PC-9 (cell line): ENCODE measurements at regions not wholly inside any gene's neighbourhood (a gene's known extent, or its start where the extent isn't known, plus 50 kb on each side); places are given as distances from the start of the nearest gene placed in this dataset.

Source experiments
- BruUV-seq: library from RNA; stranded (reverse); fragments of 400-500 nt; replicated peaks from 2 replicates; lab custom pipeline; 2021; lab: Mats Ljungman, UMichigan
- CTCF ChIA-PET: fragments of 300-600 bp; sonication (Branson Sonifier 250); formaldehyde crosslinking; loops from one replicate; lab custom pipeline; 2022; ENCODE audit warnings: antibody characterized with exemption; lab: Charles Lee
- POLR2A ChIA-PET: fragments of 300-600 bp; sonication (Branson Sonifier 250); formaldehyde crosslinking; loops from one replicate; lab custom pipeline; 2022; ENCODE audit warnings: antibody characterized with exemption; ENCODE audit not compliant: unreplicated experiment; lab: Charles Lee
- DNase-seq, 2 experiments: peaks; one replicate each; pipeline versions ENCODE4 v3.0.0 to v3.0.0-alpha.2; 2015 to 2022; ENCODE audit warnings: mixed read lengths in 1 of 2
- H2AFZ ChIP-seq: fragments of 200-600 bp; sonication (generic); 2 replicates; pipeline ENCODE4 v1.8.1; 2017; ENCODE audit warnings: antibody characterized with exemption
- H3F3A ChIP-seq: fragments of 200-600 bp; sonication (generic); 2 replicates; pipeline ENCODE4 v1.8.1; 2017; ENCODE audit warnings: antibody characterized with exemption, mild to moderate bottlenecking, low read depth; ENCODE audit not compliant: insufficient read depth
- H3K27ac ChIP-seq: fragments of 200-600 bp; sonication (generic); 2 replicates; pipeline ENCODE4 v1.6.1; 2016; ENCODE audit warnings: mixed run types
- H3K27me3 ChIP-seq: fragments of 200-600 bp; sonication (generic); 2 replicates; pipeline ENCODE4 v1.6.1; 2016; ENCODE audit warnings: low read depth, mixed run types; ENCODE audit not compliant: insufficient read depth
- H3K36me3 ChIP-seq: fragments of 200-600 bp; sonication (generic); 2 replicates; pipeline ENCODE4 v1.6.1; 2016; ENCODE audit warnings: low read depth, mixed run types
- H3K4me1 ChIP-seq: fragments of 200-600 bp; sonication (generic); replicated peaks from 2 replicates; pipeline ENCODE4 v1.6.1; 2016; ENCODE audit warnings: mixed run types; ENCODE audit not compliant: insufficient read depth
- H3K4me2 ChIP-seq: fragments of 200-600 bp; sonication (generic); 2 replicates; pipeline ENCODE4 v1.6.1; 2017; ENCODE audit warnings: mixed run types
- H3K4me3 ChIP-seq: fragments of 200-600 bp; sonication (generic); 2 replicates; pipeline ENCODE4 v1.6.1; 2016; ENCODE audit warnings: mixed run types
- H3K79me2 ChIP-seq: fragments of 200-600 bp; sonication (generic); 2 replicates; pipeline ENCODE4 v1.6.1; 2017; ENCODE audit warnings: low read depth, mixed run types
- H3K9me2 ChIP-seq: fragments of 200-600 bp; sonication (generic); 2 replicates; pipeline ENCODE4 v1.8.1; 2017; ENCODE audit warnings: mild to moderate bottlenecking; ENCODE audit not compliant: insufficient read depth
- H3K9me3 ChIP-seq: fragments of 200-600 bp; sonication (generic); 2 replicates; pipeline ENCODE4 v1.8.1; 2016; ENCODE audit warnings: low read depth; ENCODE audit not compliant: insufficient read depth
- H4K20me1 ChIP-seq: fragments of 200-600 bp; sonication (generic); 2 replicates; pipeline ENCODE4 v1.8.1; 2017; ENCODE audit not compliant: insufficient read depth
- EZH2 ChIP-seq: fragments of 200-600 bp; sonication (generic); IDR thresholded peaks from 2 replicates; pipeline ENCODE4 v1.8.0; 2017; ENCODE audit warnings: antibody characterized with exemption, low read depth
- intact Hi-C: fragments of 100-400 bp; cut with micrococcal nuclease; formaldehyde crosslinking; loops from one replicate; pipeline ENCODE4 v1.10.0; 2022; ENCODE audit not compliant: unreplicated experiment
- TF ChIP-seq, protein P1 (sequence below): fragments of 200-600 bp; sonication (generic); conservative IDR thresholded peaks from 2 replicates; pipeline ENCODE4 v1.6.1; 2017; ENCODE audit warnings: mixed run types, antibody characterized with exemption, mild to moderate bottlenecking, moderate library complexity

DNA sequence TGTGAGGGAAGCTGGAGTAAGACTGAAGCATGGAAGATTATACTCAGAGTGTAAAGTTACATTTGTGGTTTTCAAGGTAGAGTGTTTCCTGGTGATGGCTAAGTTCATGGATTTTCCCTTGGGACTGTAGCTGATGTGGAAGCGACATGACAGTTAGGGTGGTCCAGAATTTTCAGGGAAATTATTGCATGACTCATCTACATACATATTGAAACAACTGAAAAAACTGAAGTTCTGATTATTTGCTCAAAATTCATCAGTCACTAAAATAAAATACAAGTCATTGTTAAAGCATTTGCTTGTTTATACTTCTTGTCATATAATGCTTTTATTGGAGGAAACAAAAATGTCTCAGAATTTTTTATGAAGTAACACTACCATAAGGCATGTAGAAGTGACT is 700.0 kb downstream of the RFPL4B start:
- Histone ChIP-seq H4K20me1 (no peaks in the 10 kb centered on the region), H3K27me3 (no peaks in the 10 kb centered on the region), H2AFZ (no peak overlapping the region), H3K9me2 (no peaks in the 10 kb centered on the region), H3K4me3 (no peak overlapping the region), H3F3A (no peaks in the 10 kb centered on the region), H3K36me3 (no peaks in the 10 kb centered on the region), H3K4me2 (no peak overlapping the region), H3K4me1 (peaks cover 6% of the 10 kb centered on the region; the same call in 1 of the 2 replicates), H3K79me2 (no peaks in the 10 kb centered on the region), H3K9me3 (0 out of 2 replicates have a peak, but pooled peaks cover 3% of the 10 kb centered on the region), H3K27ac (no peak overlapping the region)
- TF ChIP-seq, protein P1, sequence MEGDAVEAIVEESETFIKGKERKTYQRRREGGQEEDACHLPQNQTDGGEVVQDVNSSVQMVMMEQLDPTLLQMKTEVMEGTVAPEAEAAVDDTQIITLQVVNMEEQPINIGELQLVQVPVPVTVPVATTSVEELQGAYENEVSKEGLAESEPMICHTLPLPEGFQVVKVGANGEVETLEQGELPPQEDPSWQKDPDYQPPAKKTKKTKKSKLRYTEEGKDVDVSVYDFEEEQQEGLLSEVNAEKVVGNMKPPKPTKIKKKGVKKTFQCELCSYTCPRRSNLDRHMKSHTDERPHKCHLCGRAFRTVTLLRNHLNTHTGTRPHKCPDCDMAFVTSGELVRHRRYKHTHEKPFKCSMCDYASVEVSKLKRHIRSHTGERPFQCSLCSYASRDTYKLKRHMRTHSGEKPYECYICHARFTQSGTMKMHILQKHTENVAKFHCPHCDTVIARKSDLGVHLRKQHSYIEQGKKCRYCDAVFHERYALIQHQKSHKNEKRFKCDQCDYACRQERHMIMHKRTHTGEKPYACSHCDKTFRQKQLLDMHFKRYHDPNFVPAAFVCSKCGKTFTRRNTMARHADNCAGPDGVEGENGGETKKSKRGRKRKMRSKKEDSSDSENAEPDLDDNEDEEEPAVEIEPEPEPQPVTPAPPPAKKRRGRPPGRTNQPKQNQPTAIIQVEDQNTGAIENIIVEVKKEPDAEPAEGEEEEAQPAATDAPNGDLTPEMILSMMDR: no peak
- TF ChIP-seq EZH2: no peak
- no peak for DNase-seq
- CTCF ChIA-PET: no interaction called here
- BruUV-seq: no TSS peak
- intact Hi-C loops: no loop called here
- POLR2A ChIA-PET: no interaction called here

GRCh38 chr6:113047932-113048331 is 700.8 kb downstream of the RFPL4B start:
- intact Hi-C loops: no loop called here
- no peak for DNase-seq
- no peak for TF ChIP-seq EZH2
- TF ChIP-seq, protein P1: no peak
- H3K9me3 ChIP-seq: 0 out of 2 replicates have a peak, but pooled peaks cover 3% of the 10 kb centered on the region
- ChIA-PET POLR2A (interaction anchor here (0.5 to 0.6 kb wide), 2 partner anchors 314 to 1131 kb away, joined by 5 to 15 read pairs; no protein-coding TSS in a partner anchor), CTCF (interaction anchor here (0.6 kb wide), 1 partner anchor 576 kb away, joined by 3 read pairs; no protein-coding TSS in a partner anchor)
- no peak overlapping the region for H3K4me2 ChIP-seq
- no peaks in the 10 kb centered on the region for H4K20me1 ChIP-seq
- H3K4me1 ChIP-seq: peaks cover 6% of the 10 kb centered on the region; the same call in 1 of the 2 replicates
- no peak overlapping the region for H2AFZ ChIP-seq
- no peaks in the 10 kb centered on the region for H3K36me3 ChIP-seq
- no peaks in the 10 kb centered on the region for H3K9me2 ChIP-seq
- BruUV-seq: no TSS peak
- no peak overlapping the region for H3K27ac ChIP-seq
- no peak overlapping the region for H3K4me3 ChIP-seq
- H3K27me3 ChIP-seq: no peaks in the 10 kb centered on the region
- H3F3A ChIP-seq: no peaks in the 10 kb centered on the region
- no peaks in the 10 kb centered on the region for H3K79me2 ChIP-seq

GRCh38 chr6:113048741-113049140 is 701.6 kb downstream of the RFPL4B start:
- Histone ChIP-seq H3K27me3 (no peaks in the 10 kb centered on the region), H2AFZ (no peak overlapping the region), H3K4me1 (peaks cover 6% of the 10 kb centered on the region; the same call in 1 of the 2 replicates), H3K4me2 (no peak overlapping the region), H4K20me1 (no peaks in the 10 kb centered on the region), H3K4me3 (no peak overlapping the region), H3K79me2 (no peaks in the 10 kb centered on the region), H3K9me3 (0 out of 2 replicates have a peak, but pooled peaks cover 3% of the 10 kb centered on the region), H3F3A (no peaks in the 10 kb centered on the region), H3K27ac (no peak overlapping the region), H3K9me2 (no peaks in the 10 kb centered on the region), H3K36me3 (no peaks in the 10 kb centered on the region)
- POLR2A ChIA-PET: interaction anchor here (0.6 kb wide), 1 partner anchor 1131 kb away, joined by 5 read pairs; no protein-coding TSS in a partner anchor
- intact Hi-C loops: no loop called here
- no TSS peak for BruUV-seq
- TF ChIP-seq EZH2: no peak
- TF ChIP-seq, protein P1: no peak
- no peak for DNase-seq
- CTCF ChIA-PET: interaction anchor here (0.6 kb wide), 1 partner anchor 575 kb away, joined by 3 read pairs; no protein-coding TSS in a partner anchor
